GM13976 (cell line): ENCODE measurements at regions not wholly inside any gene's neighbourhood (a gene's known extent, or its start where the extent isn't known, plus 50 kb on each side); places are given as distances from the start of the nearest gene placed in this dataset.

Experiments used
- DNase-seq: peaks from one replicate; pipeline ENCODE4 v3.0.0; 2012; ENCODE audit warnings: low spot score
- in situ Hi-C: fragments of 300-500 bp; cut with MboI; formaldehyde crosslinking; loops from one replicate; pipeline ENCODE4 v1.12.0; 2022; ENCODE audit warnings: low sequenced_read_pairs, mixed read lengths, inconsistent platforms; ENCODE audit not compliant: unreplicated experiment
- TF ChIP-seq, protein P1 (sequence below): IDR thresholded peaks from 2 replicates; pipeline ENCODE4 v1.5.1; 2012; ENCODE audit warnings: borderline replicate concordance, mild to moderate bottlenecking; ENCODE audit not compliant: insufficient read depth; ENCODE audit errors: extremely low read depth, missing control alignments, control extremely low read depth

DNA sequence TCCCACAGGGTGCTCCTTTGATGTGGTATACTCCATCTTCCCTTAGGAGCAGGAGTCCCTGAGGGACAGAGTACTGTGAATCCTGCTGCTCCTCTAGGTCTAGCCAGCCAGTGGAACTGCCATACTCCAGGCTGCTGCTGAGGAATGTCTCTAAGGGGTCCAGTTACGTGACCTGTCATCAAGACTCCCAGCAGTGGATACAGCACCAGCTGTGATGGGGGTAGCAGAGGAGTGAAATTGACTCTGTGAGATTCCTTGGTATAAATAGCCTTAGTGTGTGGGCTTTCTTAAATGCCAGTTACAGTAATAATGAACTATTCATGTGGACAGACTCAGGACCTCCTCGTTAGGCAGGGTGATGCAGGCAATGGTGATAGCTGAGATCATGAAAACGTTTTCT lies 140.4 kb upstream of the LUZP2 start:
- TF ChIP-seq, protein P1, sequence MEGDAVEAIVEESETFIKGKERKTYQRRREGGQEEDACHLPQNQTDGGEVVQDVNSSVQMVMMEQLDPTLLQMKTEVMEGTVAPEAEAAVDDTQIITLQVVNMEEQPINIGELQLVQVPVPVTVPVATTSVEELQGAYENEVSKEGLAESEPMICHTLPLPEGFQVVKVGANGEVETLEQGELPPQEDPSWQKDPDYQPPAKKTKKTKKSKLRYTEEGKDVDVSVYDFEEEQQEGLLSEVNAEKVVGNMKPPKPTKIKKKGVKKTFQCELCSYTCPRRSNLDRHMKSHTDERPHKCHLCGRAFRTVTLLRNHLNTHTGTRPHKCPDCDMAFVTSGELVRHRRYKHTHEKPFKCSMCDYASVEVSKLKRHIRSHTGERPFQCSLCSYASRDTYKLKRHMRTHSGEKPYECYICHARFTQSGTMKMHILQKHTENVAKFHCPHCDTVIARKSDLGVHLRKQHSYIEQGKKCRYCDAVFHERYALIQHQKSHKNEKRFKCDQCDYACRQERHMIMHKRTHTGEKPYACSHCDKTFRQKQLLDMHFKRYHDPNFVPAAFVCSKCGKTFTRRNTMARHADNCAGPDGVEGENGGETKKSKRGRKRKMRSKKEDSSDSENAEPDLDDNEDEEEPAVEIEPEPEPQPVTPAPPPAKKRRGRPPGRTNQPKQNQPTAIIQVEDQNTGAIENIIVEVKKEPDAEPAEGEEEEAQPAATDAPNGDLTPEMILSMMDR, result no peak
- in situ Hi-C loops, result no loop called here
- no peak for DNase-seq

DNA sequence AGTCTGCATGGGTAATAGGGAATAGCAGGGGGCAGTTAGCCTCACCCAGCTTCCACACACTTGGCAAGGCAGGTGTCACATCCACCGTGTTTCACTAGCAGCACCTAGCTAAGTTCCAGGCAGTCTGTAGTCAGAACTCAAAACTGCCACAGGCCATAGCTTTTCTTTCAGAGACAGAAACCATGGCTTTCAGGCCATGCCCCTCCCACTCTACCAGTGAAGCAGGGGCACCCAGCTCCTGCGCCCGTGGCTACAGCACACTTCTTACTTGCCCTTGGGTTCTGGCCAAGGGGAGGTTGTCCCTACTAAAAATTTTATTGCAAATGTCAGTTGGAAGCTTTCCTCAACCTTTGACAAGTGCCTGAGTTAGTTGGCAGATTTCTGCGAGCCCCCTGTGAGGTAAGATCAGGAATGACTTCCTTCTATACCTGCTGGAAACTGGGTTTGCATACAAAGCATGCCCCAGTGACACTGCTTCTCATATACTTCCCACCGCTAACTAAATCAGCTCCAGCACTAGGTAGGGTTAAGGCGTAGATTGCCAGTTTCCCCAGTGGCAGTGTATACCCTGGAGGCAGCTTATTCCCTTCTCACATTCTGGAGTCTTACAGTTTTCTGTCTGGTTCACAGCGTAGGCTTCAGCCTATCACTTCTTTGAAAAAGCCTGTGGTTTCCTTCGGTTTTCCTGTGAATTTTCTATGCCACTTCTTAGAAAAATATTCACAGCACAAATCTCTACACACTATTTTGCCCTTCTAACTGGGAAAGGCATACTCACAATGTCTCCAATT lies 139.0 kb upstream of the LUZP2 start:
- in situ Hi-C loops, result no loop called here
- TF ChIP-seq, protein P1, result no peak
- DNase-seq, result no peak

DNA sequence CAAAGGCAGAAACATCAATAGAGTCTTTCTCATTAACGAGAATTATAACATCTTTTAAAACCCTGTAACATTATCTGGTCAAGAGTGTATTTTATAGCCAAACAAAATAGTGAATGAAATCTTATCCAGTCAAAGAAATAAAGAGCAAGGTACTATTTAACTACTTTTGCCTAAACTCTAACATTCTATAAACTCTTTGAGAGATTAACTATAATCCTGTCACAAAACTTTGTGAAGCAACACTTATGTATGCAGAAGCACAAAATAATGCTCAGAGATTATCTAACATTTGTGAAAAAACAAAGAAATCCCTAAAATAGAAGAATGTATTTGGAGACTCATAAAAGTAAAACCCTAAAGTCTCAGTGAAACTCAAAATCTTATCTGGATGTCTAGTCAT lies 124.4 kb upstream of the LUZP2 start:
- TF ChIP-seq, protein P1, result no peak
- DNase-seq, result no peak
- in situ Hi-C loops, result no loop called here

DNA sequence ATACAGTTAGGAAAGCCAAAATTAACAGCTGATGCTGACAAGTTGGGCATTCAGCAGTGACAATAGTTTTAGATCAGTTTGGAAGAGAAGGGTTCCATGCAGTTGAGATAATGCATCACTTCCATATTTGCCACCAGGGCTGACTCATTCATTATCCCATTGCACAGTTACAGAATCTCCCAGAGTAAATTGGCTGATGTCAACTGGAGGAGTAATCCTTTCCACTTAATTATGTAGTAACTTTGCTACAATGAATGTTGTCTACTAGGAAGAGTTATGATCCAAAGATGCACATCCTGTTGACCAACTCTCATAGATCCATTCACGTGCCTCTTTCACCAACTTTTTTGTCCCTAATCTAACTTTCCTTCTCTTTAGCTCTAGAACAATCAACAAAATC lies 123.3 kb upstream of the LUZP2 start:
- DNase-seq, result no peak
- in situ Hi-C loops, result no loop called here
- TF ChIP-seq, protein P1, result no peak

GRCh38 chr11:24375351-24375750 lies 121.5 kb upstream of the LUZP2 start:
- no peak for DNase-seq
- in situ Hi-C loops, result no loop called here
- TF ChIP-seq, protein P1, result no peak

GRCh38 chr11:24375931-24376330 lies 120.9 kb upstream of the LUZP2 start:
- DNase-seq, result no peak
- in situ Hi-C loops, result no loop called here
- TF ChIP-seq, protein P1, result no peak
